T-helper 17 cell (primary cell): ENCODE measurements at regions not wholly inside any gene's neighbourhood (a gene's known extent, or its start where the extent isn't known, plus 50 kb on each side); places are given as distances from the start of the nearest gene placed in this dataset.

Experiments used
- ATAC-seq: fragments of 150-1000 bp; cut with Tn5 transposase; 2 replicates; pipeline ENCODE4 v1.10.0; 2021; ENCODE audit warnings: mild to moderate bottlenecking, moderate library complexity
- DNase-seq, 3 donors: peaks; one replicate each; pipeline versions ENCODE4 v3.0.0 to v3.0.0-alpha.2; 2020 to 2021
- H3K9me3 ChIP-seq: one replicate; pipeline ENCODE4 v1.7.0; 2013; ENCODE audit warnings: low read length, mild to moderate bottlenecking; ENCODE audit not compliant: control insufficient read depth, poor library complexity, severe bottlenecking
- H3K27ac Mint-ChIP-seq: one replicate; pipeline ENCODE4 v1.8.0; 2022; ENCODE audit warnings: mild to moderate bottlenecking, moderate library complexity, mixed read lengths
- H3K27me3 Mint-ChIP-seq: one replicate; pipeline ENCODE4 v1.8.0; 2022; ENCODE audit warnings: mixed read lengths
- H3K36me3 Mint-ChIP-seq: one replicate; pipeline ENCODE4 v1.8.0; 2022; ENCODE audit warnings: low read depth, mixed read lengths
- H3K4me1 Mint-ChIP-seq: one replicate; pipeline ENCODE4 v1.8.0; 2022; ENCODE audit warnings: mild to moderate bottlenecking, mixed read lengths
- H3K4me3 Mint-ChIP-seq: one replicate; pipeline ENCODE4 v1.8.0; 2022; ENCODE audit warnings: mild to moderate bottlenecking, moderate library complexity, mixed read lengths

DNA sequence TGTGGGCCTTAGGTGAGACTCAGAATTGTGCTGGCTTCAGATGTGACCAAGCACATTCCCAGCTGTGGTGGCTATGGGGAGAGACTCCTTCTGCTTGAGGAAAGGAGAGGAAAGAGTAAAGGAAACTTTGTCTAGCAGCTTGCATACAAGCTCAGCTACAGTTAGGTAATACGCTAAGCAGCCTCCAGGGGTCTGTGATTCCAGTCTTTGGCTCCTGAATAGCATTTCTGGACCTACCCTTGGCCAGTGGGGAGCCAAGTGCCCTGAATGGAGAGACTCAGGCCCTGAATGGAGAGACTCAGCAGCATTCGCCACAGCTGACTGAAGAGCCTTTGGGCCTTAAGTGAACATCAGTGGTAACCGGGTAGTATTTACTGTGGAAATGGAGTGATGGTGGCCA lies 227.4 kb upstream of the CDH7 start:
- ATAC-seq: no peak
- H3K27me3 Mint-ChIP-seq: no peaks in the 10 kb centered on the region
- H3K9me3 ChIP-seq: no peaks in the 10 kb centered on the region
- H3K27ac Mint-ChIP-seq: no peak overlapping the region
- DNase-seq: no peak
- no peaks in the 10 kb centered on the region for H3K4me1 Mint-ChIP-seq
- no peaks in the 10 kb centered on the region for H3K36me3 Mint-ChIP-seq
- no peak overlapping the region for H3K4me3 Mint-ChIP-seq

DNA sequence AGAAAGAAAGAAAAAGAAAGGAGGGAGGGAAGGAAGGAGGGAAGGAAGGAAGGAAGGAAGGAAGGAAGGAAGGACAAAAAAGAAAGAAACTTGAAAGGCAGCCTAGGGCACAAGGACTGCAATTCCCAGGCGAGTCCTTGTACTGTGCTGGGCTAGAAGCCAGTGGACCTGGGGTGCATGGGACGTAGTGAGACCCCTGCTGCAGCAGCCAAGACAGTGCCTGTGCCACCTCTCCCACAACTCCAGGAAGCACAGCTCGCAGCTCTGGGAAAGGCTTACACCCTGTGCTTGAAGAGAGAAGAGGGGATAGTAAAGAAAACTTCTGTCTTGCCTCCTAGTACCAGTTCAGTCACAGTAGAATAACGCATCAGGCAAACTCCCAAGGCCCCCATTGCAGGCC lies 227.9 kb upstream of the CDH7 start:
- no peak overlapping the region for H3K4me3 Mint-ChIP-seq
- no peak for DNase-seq
- H3K9me3 ChIP-seq: no peaks in the 10 kb centered on the region
- H3K36me3 Mint-ChIP-seq: no peaks in the 10 kb centered on the region
- H3K4me1 Mint-ChIP-seq: no peaks in the 10 kb centered on the region
- ATAC-seq: no peak
- no peaks in the 10 kb centered on the region for H3K27me3 Mint-ChIP-seq
- H3K27ac Mint-ChIP-seq: no peak overlapping the region

DNA sequence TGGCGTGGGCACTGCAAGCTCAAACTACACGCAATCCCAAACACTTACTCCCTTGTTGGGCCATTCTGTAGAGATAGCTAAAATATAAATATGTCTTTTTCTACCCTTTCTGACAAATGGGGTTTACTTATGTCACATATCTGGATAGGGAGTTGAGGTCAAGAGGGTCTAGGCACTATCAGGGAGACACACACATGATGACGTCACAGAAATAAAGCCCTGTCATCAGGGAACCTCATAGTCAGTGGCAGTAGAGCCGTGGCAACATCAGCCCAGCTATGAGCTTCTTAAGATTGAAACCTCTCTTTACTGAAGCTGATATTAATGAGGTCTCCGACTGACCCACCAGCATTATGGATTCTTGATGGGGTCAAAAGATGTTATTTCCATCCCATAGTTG lies 234.6 kb upstream of the CDH7 start:
- no peak for ATAC-seq
- Mint-ChIP-seq H3K27me3 (no peaks in the 10 kb centered on the region), H3K4me1 (no peaks in the 10 kb centered on the region)

DNA sequence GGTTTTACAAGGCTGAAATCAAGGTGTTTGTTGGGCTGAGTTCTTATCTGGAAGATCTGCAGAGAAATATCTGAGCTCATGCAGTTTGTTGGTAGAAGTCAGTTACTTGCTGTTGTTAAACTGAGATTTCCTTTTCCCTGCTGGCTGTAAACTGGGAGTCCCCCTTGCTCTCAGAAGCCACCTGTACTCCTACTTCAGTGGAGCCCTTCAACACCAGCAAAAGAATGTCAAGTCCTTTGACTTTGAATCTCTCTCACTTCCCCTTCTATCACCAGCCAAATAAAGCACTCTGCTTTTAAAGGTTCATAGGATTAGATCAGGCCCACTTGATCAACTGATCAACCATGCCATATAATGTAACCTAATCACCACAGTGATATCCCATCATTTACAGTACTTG lies 252.2 kb upstream of the CDH7 start:
- Mint-ChIP-seq H3K4me1 (no peaks in the 10 kb centered on the region), H3K27me3 (no peaks in the 10 kb centered on the region), H3K36me3 (no peaks in the 10 kb centered on the region), H3K4me3 (no peak overlapping the region), H3K27ac (no peak overlapping the region)
- no peak for DNase-seq
- no peaks in the 10 kb centered on the region for H3K9me3 ChIP-seq
- no peak for ATAC-seq

More for the DNA sequence above, 234.6 kb upstream of the CDH7 start:
- no peak overlapping the region for H3K4me3 Mint-ChIP-seq
- H3K36me3 Mint-ChIP-seq: no peaks in the 10 kb centered on the region
- no peaks in the 10 kb centered on the region for H3K9me3 ChIP-seq
- DNase-seq: no peak
- no peak overlapping the region for H3K27ac Mint-ChIP-seq

DNA sequence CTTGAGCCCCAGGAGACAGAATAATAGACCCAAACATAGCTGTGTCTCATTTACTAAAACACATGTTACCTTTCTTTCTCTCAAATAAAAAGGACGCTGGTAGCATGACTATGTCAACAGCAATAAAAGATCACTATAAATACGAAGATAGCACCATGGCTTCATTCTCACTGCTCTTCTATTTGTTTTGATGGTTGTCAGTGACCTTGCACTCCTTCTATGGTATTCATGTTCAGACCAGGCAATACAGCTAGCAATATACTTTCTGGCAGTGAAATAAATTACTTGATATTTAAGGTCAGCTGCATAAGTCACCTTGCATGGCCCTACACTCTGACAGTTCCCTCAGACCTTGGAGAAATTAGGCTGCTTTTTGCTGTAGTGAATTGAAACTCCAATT lies 263.2 kb upstream of the CDH7 start:
- Mint-ChIP-seq H3K4me1 (no peaks in the 10 kb centered on the region), H3K27ac (no peak overlapping the region), H3K36me3 (no peaks in the 10 kb centered on the region), H3K4me3 (no peak overlapping the region), H3K27me3 (no peaks in the 10 kb centered on the region)
- no peaks in the 10 kb centered on the region for H3K9me3 ChIP-seq
- DNase-seq (no peak), ATAC-seq (no peak)

DNA sequence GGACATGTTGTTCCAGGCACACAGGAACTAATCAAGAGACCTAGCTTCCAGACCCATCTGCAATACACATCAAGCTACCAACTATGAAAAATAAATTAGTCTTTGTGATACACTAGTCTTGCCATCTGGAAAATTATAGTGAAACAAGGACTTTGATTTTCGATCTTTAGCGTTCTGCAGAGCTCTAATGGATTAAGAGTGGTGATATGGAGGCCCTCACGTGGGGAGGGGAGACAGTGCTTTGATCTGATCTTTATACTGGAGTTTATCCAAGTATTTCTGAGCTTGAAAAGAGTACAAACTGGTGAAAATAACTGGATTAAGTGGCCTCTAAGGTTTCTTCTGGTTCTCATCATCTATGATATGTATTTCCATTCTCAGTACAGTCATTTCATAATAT lies 273.4 kb upstream of the CDH7 start:
- Mint-ChIP-seq H3K27me3 (no peaks in the 10 kb centered on the region), H3K4me3 (no peak overlapping the region), H3K27ac (no peak overlapping the region), H3K36me3 (no peaks in the 10 kb centered on the region), H3K4me1 (no peaks in the 10 kb centered on the region)
- DNase-seq: no peak
- no peaks in the 10 kb centered on the region for H3K9me3 ChIP-seq
- no peak for ATAC-seq

DNA sequence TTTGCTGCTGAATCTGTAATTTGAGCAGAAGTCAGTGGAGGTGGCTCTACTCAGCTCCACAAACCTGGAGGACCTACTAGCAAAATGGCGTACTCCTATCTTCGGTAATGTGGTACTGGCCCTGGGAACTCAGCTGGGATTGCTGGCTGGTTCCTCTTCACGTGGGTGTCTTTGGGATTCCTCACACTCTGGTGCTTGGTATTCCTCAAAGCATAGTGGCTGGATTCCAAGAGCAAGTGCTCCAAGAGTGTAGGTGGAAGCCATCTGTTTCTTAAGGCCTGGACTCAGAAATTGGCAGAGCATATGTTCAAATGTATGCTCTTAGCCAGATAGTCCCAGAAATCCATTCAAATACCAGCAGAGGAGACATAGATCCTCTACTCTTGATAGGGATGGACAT lies 281.9 kb upstream of the CDH7 start:
- no peaks in the 10 kb centered on the region for H3K9me3 ChIP-seq
- Mint-ChIP-seq H3K4me3 (no peak overlapping the region), H3K27me3 (no peaks in the 10 kb centered on the region), H3K4me1 (no peaks in the 10 kb centered on the region), H3K27ac (no peak overlapping the region), H3K36me3 (no peaks in the 10 kb centered on the region)
- DNase-seq (no peak), ATAC-seq (no peak)

DNA sequence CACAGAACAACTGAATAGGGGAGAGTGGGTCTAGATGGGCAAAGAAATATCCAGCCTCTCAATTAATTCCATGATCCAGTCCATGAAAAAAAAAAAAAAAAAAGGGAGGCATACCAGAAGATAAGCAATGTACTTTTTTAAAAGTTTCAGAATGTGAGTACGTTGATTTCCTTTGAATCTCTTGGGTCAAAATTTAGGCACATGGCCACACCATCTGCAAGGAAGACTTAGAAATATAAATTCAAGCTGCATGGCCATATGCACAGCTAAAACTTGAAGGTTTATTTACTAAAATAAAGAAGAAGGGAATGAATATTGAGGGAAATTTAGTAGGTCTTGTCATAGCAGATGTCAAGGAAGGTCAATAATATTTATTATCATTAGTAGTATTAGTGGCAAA lies 286.5 kb upstream of the CDH7 start:
- Mint-ChIP-seq H3K36me3 (no peaks in the 10 kb centered on the region), H3K4me3 (no peak overlapping the region), H3K4me1 (no peaks in the 10 kb centered on the region), H3K27me3 (no peaks in the 10 kb centered on the region), H3K27ac (no peak overlapping the region)
- no peak for ATAC-seq
- H3K9me3 ChIP-seq: no peaks in the 10 kb centered on the region
- no peak for DNase-seq

DNA sequence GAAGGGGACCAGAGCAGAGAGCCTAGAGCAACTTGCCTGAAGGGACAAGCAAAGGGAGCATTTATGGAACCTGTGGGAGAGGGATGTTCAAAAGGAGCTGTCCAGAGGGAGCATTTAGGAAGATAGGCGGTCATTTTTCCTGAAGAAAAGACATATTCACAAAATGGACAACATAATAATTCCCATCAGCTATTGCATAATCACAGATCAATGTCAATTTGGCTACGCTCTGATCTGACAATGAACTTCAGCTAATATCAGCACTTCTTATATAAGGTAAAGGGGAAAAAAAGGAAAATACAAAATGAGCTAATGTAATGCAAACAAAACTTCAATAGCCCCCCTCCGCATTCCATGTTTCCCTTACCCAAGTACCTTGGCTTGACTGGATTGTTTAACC lies 291.1 kb upstream of the CDH7 start:
- no peaks in the 10 kb centered on the region for H3K9me3 ChIP-seq
- no peak for DNase-seq
- Mint-ChIP-seq H3K4me1 (no peaks in the 10 kb centered on the region), H3K36me3 (no peaks in the 10 kb centered on the region), H3K4me3 (no peak overlapping the region), H3K27ac (no peak overlapping the region), H3K27me3 (no peaks in the 10 kb centered on the region)
- no peak for ATAC-seq

DNA sequence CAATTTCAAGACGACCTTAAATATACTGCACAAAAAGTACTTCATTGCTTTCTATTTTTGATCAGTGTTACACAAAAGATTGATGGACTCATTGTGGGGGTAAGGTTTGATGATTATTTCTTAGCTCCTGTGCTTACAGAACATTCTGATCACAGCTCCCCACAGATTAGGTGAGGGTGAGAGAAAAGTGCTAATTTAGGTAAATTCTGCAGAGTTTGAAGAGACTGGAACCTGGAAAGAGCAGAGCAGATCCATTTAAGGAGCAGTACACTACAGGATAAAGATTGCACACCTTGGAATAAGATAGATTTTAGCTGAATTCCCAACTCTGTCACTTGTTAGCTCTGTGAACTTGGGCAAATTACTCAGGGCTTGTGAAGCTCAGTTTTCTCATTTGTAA lies 291.9 kb upstream of the CDH7 start:
- H3K9me3 ChIP-seq: no peaks in the 10 kb centered on the region
- Mint-ChIP-seq H3K27me3 (no peaks in the 10 kb centered on the region), H3K27ac (no peak overlapping the region), H3K36me3 (no peaks in the 10 kb centered on the region), H3K4me1 (no peaks in the 10 kb centered on the region), H3K4me3 (no peak overlapping the region)
- DNase-seq (no peak), ATAC-seq (no peak)

DNA sequence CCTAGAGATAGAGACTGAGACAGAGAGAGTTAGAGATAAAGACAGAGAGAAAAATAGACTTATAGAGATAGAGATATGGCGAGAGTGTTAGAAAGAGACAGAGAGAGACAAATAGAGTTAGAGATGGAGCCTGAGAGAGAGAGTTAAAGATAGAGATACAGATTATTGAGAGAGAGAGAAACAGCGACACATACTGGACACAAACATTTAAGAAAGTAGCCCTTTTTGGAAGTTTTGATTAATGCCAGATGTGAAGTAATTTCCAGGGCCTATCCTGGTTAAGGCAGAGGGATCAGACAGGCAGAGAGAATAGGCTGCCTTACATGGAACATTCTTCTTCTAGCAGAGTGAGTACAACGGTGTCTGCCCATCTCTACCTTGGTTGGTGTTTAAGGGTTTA lies 311.6 kb upstream of the CDH7 start:
- Mint-ChIP-seq H3K36me3 (no peaks in the 10 kb centered on the region), H3K27me3 (no peaks in the 10 kb centered on the region), H3K4me3 (no peak overlapping the region), H3K27ac (no peak overlapping the region), H3K4me1 (no peaks in the 10 kb centered on the region)
- DNase-seq: no peak
- ATAC-seq: no peak
- no peaks in the 10 kb centered on the region for H3K9me3 ChIP-seq

DNA sequence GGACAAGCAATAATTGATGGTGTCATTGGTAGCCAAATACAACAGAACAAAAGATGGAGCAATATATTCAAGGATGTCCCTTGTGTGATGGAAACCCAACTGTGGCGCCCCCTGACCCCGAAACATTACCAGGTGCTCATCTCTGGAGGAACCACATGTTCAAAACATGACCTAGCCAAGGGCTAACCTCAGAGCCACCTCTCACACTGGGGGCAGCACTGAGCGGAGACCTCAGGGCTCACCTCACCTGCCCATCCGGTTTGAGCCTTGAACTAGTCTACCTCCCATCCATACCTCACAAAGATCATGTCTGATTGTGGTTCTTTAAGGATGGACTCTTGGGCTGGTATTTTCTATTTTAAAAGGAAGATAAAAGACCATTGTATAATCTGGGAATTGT lies 314.4 kb upstream of the CDH7 start:
- H3K9me3 ChIP-seq: no peaks in the 10 kb centered on the region
- H3K4me3 Mint-ChIP-seq: no peak overlapping the region
- no peak for DNase-seq
- no peak for ATAC-seq
- H3K27me3 Mint-ChIP-seq: no peaks in the 10 kb centered on the region
- no peaks in the 10 kb centered on the region for H3K36me3 Mint-ChIP-seq
- no peak overlapping the region for H3K27ac Mint-ChIP-seq
- no peaks in the 10 kb centered on the region for H3K4me1 Mint-ChIP-seq

DNA sequence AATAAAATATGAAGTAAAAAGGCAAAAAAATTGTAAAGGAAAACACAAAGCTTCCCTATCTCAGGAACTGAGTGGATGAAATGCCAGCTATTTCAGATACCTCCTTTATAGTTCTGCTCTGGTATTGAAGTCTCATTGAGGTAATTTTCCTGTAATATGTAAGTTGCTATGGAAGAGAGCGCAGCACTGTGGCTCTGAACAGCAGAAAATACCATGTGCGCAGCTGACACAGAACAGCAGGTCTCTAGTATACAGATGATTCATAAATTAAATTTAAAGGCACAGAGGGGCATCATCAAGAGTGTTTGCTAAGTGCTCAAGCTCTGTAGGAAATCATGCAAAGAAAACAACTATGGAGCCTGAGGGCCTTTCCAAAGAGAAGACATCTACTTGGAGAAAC lies 315.3 kb upstream of the CDH7 start:
- Mint-ChIP-seq H3K4me3 (no peak overlapping the region), H3K27me3 (no peaks in the 10 kb centered on the region), H3K27ac (no peak overlapping the region), H3K4me1 (no peaks in the 10 kb centered on the region), H3K36me3 (no peaks in the 10 kb centered on the region)
- ATAC-seq: no peak
- no peak for DNase-seq
- no peaks in the 10 kb centered on the region for H3K9me3 ChIP-seq

DNA sequence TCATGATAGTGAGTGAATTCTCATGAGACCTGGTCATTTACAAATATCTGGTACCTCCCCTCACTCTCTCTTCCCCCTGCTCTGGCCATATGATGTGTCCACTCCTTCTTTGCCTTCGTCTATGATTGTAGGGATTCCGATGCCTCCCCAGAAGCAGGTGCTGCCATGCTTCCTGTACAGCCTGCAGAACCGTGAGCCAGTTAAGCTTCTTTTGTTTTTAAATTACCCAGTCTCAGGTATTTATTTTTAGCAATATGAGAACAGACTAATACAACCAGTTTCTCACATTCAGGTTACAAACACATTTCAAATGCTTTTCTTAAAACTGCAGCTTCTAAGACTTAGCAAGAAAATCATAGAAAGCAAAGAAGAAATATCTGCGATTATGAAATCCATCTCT lies 321.2 kb upstream of the CDH7 start:
- Mint-ChIP-seq H3K27ac (no peak overlapping the region), H3K4me3 (no peak overlapping the region), H3K27me3 (no peaks in the 10 kb centered on the region), H3K36me3 (no peaks in the 10 kb centered on the region), H3K4me1 (no peaks in the 10 kb centered on the region)
- no peak for DNase-seq
- no peak for ATAC-seq
- no peaks in the 10 kb centered on the region for H3K9me3 ChIP-seq

DNA sequence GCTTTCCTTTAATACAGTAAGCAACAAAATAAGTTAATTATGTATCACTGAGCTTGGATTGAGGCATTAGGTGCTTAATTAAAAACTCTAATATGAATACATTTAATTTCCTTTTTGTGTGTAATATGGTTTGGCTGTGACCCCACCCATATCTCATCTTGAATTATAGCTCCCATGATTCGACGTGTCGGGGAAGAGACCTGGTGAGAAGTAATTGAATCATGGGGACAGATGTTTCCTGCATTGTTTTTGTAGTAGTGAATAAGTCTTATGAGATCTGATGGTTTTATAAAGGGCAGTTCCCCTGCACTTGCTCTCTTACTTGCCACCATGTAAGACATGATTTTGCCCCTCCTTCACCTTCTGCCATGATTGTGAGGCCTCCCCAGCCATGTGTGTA lies 325.4 kb upstream of the CDH7 start:
- ATAC-seq: no peak
- H3K36me3 Mint-ChIP-seq: no peaks in the 10 kb centered on the region
- H3K4me3 Mint-ChIP-seq: no peak overlapping the region
- no peak overlapping the region for H3K27ac Mint-ChIP-seq
- no peak for DNase-seq
- H3K9me3 ChIP-seq: no peaks in the 10 kb centered on the region
- no peaks in the 10 kb centered on the region for H3K4me1 Mint-ChIP-seq
- no peaks in the 10 kb centered on the region for H3K27me3 Mint-ChIP-seq
